H9 (cell line): ENCODE measurements at regions not wholly inside any gene's neighbourhood (a gene's known extent, or its start where the extent isn't known, plus 50 kb on each side); places are given as distances from the start of the nearest gene placed in this dataset.

Source experiments
- DNase-seq: peaks from one replicate; pipeline ENCODE4 v3.0.0-alpha.2; 2017
- H2AFZ ChIP-seq: one replicate; pipeline ENCODE4 v1.6.1; 2013; ENCODE audit warnings: mild to moderate bottlenecking, low read length, control low read depth, moderate library complexity
- H2AK5ac ChIP-seq: 2 replicates; pipeline ENCODE4 v1.6.1; 2013; ENCODE audit warnings: low read length, control low read depth, mixed read lengths; ENCODE audit not compliant: insufficient read length
- H2BK120ac ChIP-seq: one replicate; pipeline ENCODE4 v1.6.1; 2013; ENCODE audit warnings: low read depth, mild to moderate bottlenecking, low read length, control low read depth, inconsistent platforms; ENCODE audit not compliant: poor library complexity, severe bottlenecking
- H2BK12ac ChIP-seq: 2 replicates; pipeline ENCODE4 v1.6.1; 2013; ENCODE audit warnings: low read length, control low read depth, mixed read lengths, low read depth; ENCODE audit not compliant: insufficient read length
- H2BK15ac ChIP-seq: 2 replicates; pipeline ENCODE4 v1.6.1; 2013; ENCODE audit warnings: low read depth, low read length, control low read depth
- H2BK20ac ChIP-seq: one replicate; pipeline ENCODE4 v1.6.1; 2013; ENCODE audit warnings: low read depth, mild to moderate bottlenecking, low read length, control low read depth, inconsistent platforms; ENCODE audit not compliant: poor library complexity, severe bottlenecking
- H2BK5ac ChIP-seq: 2 replicates; pipeline ENCODE4 v1.6.1; 2013; ENCODE audit warnings: low read length, control low read depth, mixed read lengths; ENCODE audit not compliant: insufficient read length
- H3K14ac ChIP-seq: 2 replicates; pipeline ENCODE4 v1.6.1; 2013; ENCODE audit warnings: low read length, control low read depth; ENCODE audit not compliant: insufficient read depth
- H3K18ac ChIP-seq: 2 replicates; pipeline ENCODE4 v1.6.1; 2013; ENCODE audit warnings: low read depth, mild to moderate bottlenecking, mixed read lengths, low read length, control low read depth; ENCODE audit not compliant: insufficient read length
- H3K23ac ChIP-seq: 2 replicates; pipeline ENCODE4 v1.6.1; 2013; ENCODE audit warnings: low read length, control low read depth, mixed read lengths, low read depth; ENCODE audit not compliant: insufficient read length
- H3K23me2 ChIP-seq: 2 replicates; pipeline ENCODE4 v1.6.1; 2013; ENCODE audit warnings: low read depth, mild to moderate bottlenecking, mixed read lengths, low read length, control low read depth; ENCODE audit not compliant: insufficient read length, poor library complexity, severe bottlenecking
- H3K27ac ChIP-seq: 2 replicates; pipeline ENCODE4 v1.5.1; 2013; ENCODE audit warnings: low read length, control low read depth, mixed read lengths, low read depth; ENCODE audit not compliant: insufficient read length
- H3K27me3 ChIP-seq: 2 replicates; pipeline ENCODE4 v1.6.1; 2013; ENCODE audit warnings: low read length, control low read depth, inconsistent platforms; ENCODE audit not compliant: insufficient read depth
- H3K4ac ChIP-seq: 2 replicates; pipeline ENCODE4 v1.6.1; 2013; ENCODE audit warnings: low read depth, mild to moderate bottlenecking, control low read depth, inconsistent platforms, low read length, moderate library complexity
- H3K4me1 ChIP-seq: 2 replicates; pipeline ENCODE4 v1.6.1; 2013; ENCODE audit warnings: low read length, control low read depth, inconsistent platforms; ENCODE audit not compliant: insufficient read depth
- H3K4me2 ChIP-seq: 2 replicates; pipeline ENCODE4 v1.6.1; 2013; ENCODE audit warnings: low read length, control low read depth, mixed read lengths; ENCODE audit not compliant: insufficient read length, insufficient read depth
- H3K56ac ChIP-seq: 2 replicates; pipeline ENCODE4 v1.6.1; 2013; ENCODE audit warnings: low read depth, mild to moderate bottlenecking, mixed read lengths, low read length, control low read depth; ENCODE audit not compliant: insufficient read length
- H3K79me1 ChIP-seq: 2 replicates; pipeline ENCODE4 v1.6.1; 2013; ENCODE audit warnings: low read depth, mild to moderate bottlenecking, moderate library complexity, low read length, control low read depth, inconsistent platforms; ENCODE audit not compliant: insufficient read depth, poor library complexity, severe bottlenecking
- H3K79me2 ChIP-seq: 2 replicates; pipeline ENCODE4 v1.6.1; 2013; ENCODE audit warnings: low read length, control low read depth, inconsistent platforms; ENCODE audit not compliant: insufficient read depth
- H3K9ac ChIP-seq: 2 replicates; pipeline ENCODE4 v1.6.1; 2013; ENCODE audit warnings: low read length, control low read depth, mixed read lengths; ENCODE audit not compliant: insufficient read length; ENCODE audit errors: extremely low read depth
- H3K9me3 ChIP-seq: one replicate; pipeline ENCODE4 v1.6.1; 2013; ENCODE audit warnings: low read depth, low read length, inconsistent platforms; ENCODE audit not compliant: control insufficient read depth
- H3T11ph ChIP-seq: one replicate; pipeline ENCODE4 v1.6.1; 2013; ENCODE audit warnings: mild to moderate bottlenecking, low read length, control low read depth, inconsistent platforms
- H4K20me1 ChIP-seq: one replicate; pipeline ENCODE4 v1.6.1; 2013; ENCODE audit not compliant: control insufficient read depth, insufficient read length, insufficient read depth
- H4K5ac ChIP-seq: 2 replicates; pipeline ENCODE4 v1.6.1; 2013; ENCODE audit warnings: low read depth, mild to moderate bottlenecking, mixed read lengths, low read length, control low read depth; ENCODE audit not compliant: insufficient read length
- H4K8ac ChIP-seq: replicated peaks from 2 replicates; pipeline ENCODE4 v1.6.1; 2013; ENCODE audit warnings: low read length, control low read depth, mixed read lengths, low read depth; ENCODE audit not compliant: insufficient read length
- H4K91ac ChIP-seq: 2 replicates; pipeline ENCODE4 v1.6.1; 2013; ENCODE audit warnings: low read depth, mild to moderate bottlenecking, moderate library complexity, mixed read lengths, low read length, control low read depth; ENCODE audit not compliant: insufficient read length
- H3K27ac Mint-ChIP-seq, 3 experiments: 2 replicates in 2 of 3; 3 replicates in 1 of 3; pipeline ENCODE4 v1.8.0; 2020 to 2021; ENCODE audit warnings: mixed read lengths in 3 of 3, mild to moderate bottlenecking in 1 of 3, moderate library complexity in 1 of 3
- H3K27me3 Mint-ChIP-seq: 2 replicates; pipeline ENCODE4 v1.8.0; 2021; ENCODE audit warnings: low read depth, mild to moderate bottlenecking, moderate library complexity, mixed read lengths
- H3K36me3 Mint-ChIP-seq, 3 experiments: 2 replicates in 2 of 3; 3 replicates in 1 of 3; pipeline ENCODE4 v1.8.0; 2020 to 2021; ENCODE audit warnings: low read depth in 3 of 3, mixed read lengths in 3 of 3; ENCODE audit not compliant: insufficient read depth in 1 of 3
- H3K4me1 Mint-ChIP-seq, 2 experiments: 2 replicates each; pipeline ENCODE4 v1.8.0; 2020; ENCODE audit warnings: mixed read lengths in 2 of 2
- H3K4me3 Mint-ChIP-seq, 2 experiments: 2 replicates in 1 of 2; 3 replicates in 1 of 2; pipeline ENCODE4 v1.8.0; 2020 to 2021; ENCODE audit warnings: mild to moderate bottlenecking in 2 of 2, mixed read lengths in 2 of 2, moderate library complexity in 1 of 2
- H3K9me3 Mint-ChIP-seq, 2 experiments: 2 replicates in 1 of 2; 3 replicates in 1 of 2; pipeline ENCODE4 v1.8.0; 2020; ENCODE audit warnings: mild to moderate bottlenecking in 2 of 2, mixed read lengths in 2 of 2, moderate library complexity in 1 of 2
- WGBS: extraction: QIAGEN DNeasy Blood & Tissue Kit; methylation state at CpG from one replicate; pipeline ENCODE4 v1.1.7; 2013; ENCODE audit warnings: missing lambda C conversion rate, low lambda C conversion rate, mixed read lengths; ENCODE audit not compliant: insufficient read length; ENCODE audit errors: extremely low coverage; 5-methylcytosine and 5-hydroxymethylcytosine counted together
- TF ChIP-seq, protein P1 (sequence below): fragments of 200-600 bp; sonication (generic); conservative IDR thresholded peaks from 3 replicates; pipeline ENCODE4 v1.8.0; 2021; ENCODE audit warnings: antibody characterized with exemption, mild to moderate bottlenecking

GRCh38 chr22:44364751-44365130 lies 52.0 kb upstream of the SHISAL1 start:
- Histone ChIP-seq H3K23ac (no peak overlapping the region), H3K56ac (no peak overlapping the region), H3K27ac (no peak overlapping the region), H3K4me2 (no peak overlapping the region), H3K79me1 (no peaks in the 10 kb centered on the region), H2AK5ac (no peak overlapping the region), H2BK12ac (no peak overlapping the region), H3K4ac (no peak overlapping the region), H3K9ac (no peak overlapping the region), H2AFZ (no peak overlapping the region), H3K4me1 (no peaks in the 10 kb centered on the region), H3K18ac (no peak overlapping the region), H3T11ph (no peak overlapping the region), H2BK120ac (no peak overlapping the region), H3K23me2 (no peaks in the 10 kb centered on the region), H4K5ac (no peak overlapping the region), H3K14ac (no peak overlapping the region; the same call in 1 of the 2 replicates), H3K9me3 (no peaks in the 10 kb centered on the region), H2BK5ac (no peak overlapping the region), H3K79me2 (no peaks in the 10 kb centered on the region), H3K27me3 (no peaks in the 10 kb centered on the region), H4K20me1 (no peaks in the 10 kb centered on the region), H2BK15ac (no peak overlapping the region), H4K8ac (no peak overlapping the region), H2BK20ac (no peak overlapping the region), H4K91ac (no peak overlapping the region)
- WGBS, result no CpG with 5 or more reads among the region's 12 CpGs
- TF ChIP-seq, protein P1, sequence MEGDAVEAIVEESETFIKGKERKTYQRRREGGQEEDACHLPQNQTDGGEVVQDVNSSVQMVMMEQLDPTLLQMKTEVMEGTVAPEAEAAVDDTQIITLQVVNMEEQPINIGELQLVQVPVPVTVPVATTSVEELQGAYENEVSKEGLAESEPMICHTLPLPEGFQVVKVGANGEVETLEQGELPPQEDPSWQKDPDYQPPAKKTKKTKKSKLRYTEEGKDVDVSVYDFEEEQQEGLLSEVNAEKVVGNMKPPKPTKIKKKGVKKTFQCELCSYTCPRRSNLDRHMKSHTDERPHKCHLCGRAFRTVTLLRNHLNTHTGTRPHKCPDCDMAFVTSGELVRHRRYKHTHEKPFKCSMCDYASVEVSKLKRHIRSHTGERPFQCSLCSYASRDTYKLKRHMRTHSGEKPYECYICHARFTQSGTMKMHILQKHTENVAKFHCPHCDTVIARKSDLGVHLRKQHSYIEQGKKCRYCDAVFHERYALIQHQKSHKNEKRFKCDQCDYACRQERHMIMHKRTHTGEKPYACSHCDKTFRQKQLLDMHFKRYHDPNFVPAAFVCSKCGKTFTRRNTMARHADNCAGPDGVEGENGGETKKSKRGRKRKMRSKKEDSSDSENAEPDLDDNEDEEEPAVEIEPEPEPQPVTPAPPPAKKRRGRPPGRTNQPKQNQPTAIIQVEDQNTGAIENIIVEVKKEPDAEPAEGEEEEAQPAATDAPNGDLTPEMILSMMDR, result no peak
- Mint-ChIP-seq H3K36me3 (no peaks in the 10 kb centered on the region), H3K4me3 (no peak overlapping the region), H3K4me1 (peaks cover 0 to 11% of the 10 kb centered on the region in 2 experiments; a peak in 2 of 4 replicates), H3K27ac (no peak overlapping the region), H3K27me3 (no peaks in the 10 kb centered on the region; the same call in none of the 2 replicates), H3K9me3 (no peaks in the 10 kb centered on the region)
- DNase-seq, result no peak
